Liver (tissue), 3 donors: ENCODE measurements at regions not wholly inside any gene's neighbourhood (a gene's known extent, or its start where the extent isn't known, plus 50 kb on each side); places are given as distances from the start of the nearest gene placed in this dataset.

ENCODE experiments used
- CTCF ChIP-seq: fragments of 150-350 bp; IDR thresholded peaks from 2 replicates; pipeline ENCODE4 v1.5.1; 2017; ENCODE audit warnings: improper control_type of control experiment, low read depth, low read length; ENCODE audit not compliant: missing input control
- FOXA1 ChIP-seq: IDR thresholded peaks from 2 replicates; pipeline ENCODE4 v1.6.1; 2016; ENCODE audit warnings: antibody characterized with exemption
- FOXA2 ChIP-seq: IDR thresholded peaks from 2 replicates; pipeline ENCODE4 v1.6.1; 2016; ENCODE audit warnings: antibody characterized with exemption
- GABPA ChIP-seq, 2 donors: IDR thresholded peaks in 1 of 2; conservative IDR thresholded peaks in 1 of 2; 2 replicates each; pipeline ENCODE4 v1.6.1; 2016; ENCODE audit warnings: antibody characterized with exemption in 2 of 2, mild to moderate bottlenecking in 1 of 2, moderate library complexity in 1 of 2
- MAX ChIP-seq: IDR thresholded peaks from 2 replicates; pipeline ENCODE4 v1.6.1; 2016; ENCODE audit warnings: antibody characterized with exemption
- NR2F2 ChIP-seq: IDR thresholded peaks from 2 replicates; pipeline ENCODE4 v1.6.1; 2016; ENCODE audit warnings: antibody characterized with exemption
- REST ChIP-seq: IDR thresholded peaks from 2 replicates; pipeline ENCODE4 v1.6.1; 2016; ENCODE audit warnings: antibody characterized with exemption, mild to moderate bottlenecking
- SP1 ChIP-seq: IDR thresholded peaks from 2 replicates; pipeline ENCODE4 v1.6.1; 2018; ENCODE audit warnings: antibody characterized with exemption, mild to moderate bottlenecking
- TAF1 ChIP-seq: conservative IDR thresholded peaks from 2 replicates; pipeline ENCODE4 v1.6.1; 2016; ENCODE audit warnings: antibody characterized with exemption, mild to moderate bottlenecking
- YY1 ChIP-seq: IDR thresholded peaks from 2 replicates; pipeline ENCODE4 v1.6.1; 2016; ENCODE audit warnings: antibody characterized with exemption, mild to moderate bottlenecking
- donor health status: healthy.
- donor health status: healthy.

GRCh38 chr1:227451057-227451456, 112.3 kb upstream of the ZNF678 start:
- TF ChIP-seq CTCF, result no peak
- TF ChIP-seq SP1, result no peak
- no peak for TF ChIP-seq FOXA2
- no peak for TF ChIP-seq NR2F2
- TF ChIP-seq MAX, result no peak
- no peak for TF ChIP-seq TAF1
- TF ChIP-seq GABPA (IDR thresholded peaks at IDR 0.05 in 1 of 2, conservative IDR thresholded peaks at IDR 0.05 in 1 of 2), result no peak
- TF ChIP-seq REST, result no peak
- TF ChIP-seq YY1, result no peak
- no peak for TF ChIP-seq FOXA1
